Smooth muscle cell (in vitro differentiated cells): ENCODE measurements at regions not wholly inside any gene's neighbourhood (a gene's known extent, or its start where the extent isn't known, plus 50 kb on each side); places are given as distances from the start of the nearest gene placed in this dataset.
"Not testable (repeated sequence)": the region's sequence is repeated elsewhere in the genome, so short reads cannot be mapped to it uniquely, and the experiment has no call there.

Source experiments
- DNase-seq: peaks from one replicate; lab custom pipeline; 2025; ENCODE audit not compliant: unreplicated experiment; lab: John Stamatoyannopoulos, UW
- H2AFZ ChIP-seq: fragments of 200-600 bp; sonication (generic); 2 replicates; pipeline ENCODE4 v1.6.0; 2016; ENCODE audit warnings: antibody characterized with exemption, low read depth, mild to moderate bottlenecking
- H3F3A ChIP-seq: fragments of 200-600 bp; sonication (generic); 2 replicates; pipeline ENCODE4 v1.6.0; 2017; ENCODE audit warnings: antibody characterized with exemption, low read depth
- H3K27ac ChIP-seq: fragments of 200-600 bp; sonication (generic); 2 replicates; pipeline ENCODE4 v1.5.1; 2016; ENCODE audit warnings: low read depth, mild to moderate bottlenecking
- H3K27me3 ChIP-seq: fragments of 200-600 bp; sonication (generic); 2 replicates; pipeline ENCODE4 v1.6.1; 2016; ENCODE audit warnings: low read depth, mild to moderate bottlenecking
- H3K36me3 ChIP-seq: fragments of 200-600 bp; sonication (generic); 2 replicates; pipeline ENCODE4 v1.5.1; 2016; ENCODE audit warnings: low read depth
- H3K4me1 ChIP-seq: fragments of 200-600 bp; sonication (generic); 2 replicates; pipeline ENCODE4 v1.5.1; 2016; ENCODE audit warnings: low read depth
- H3K4me2 ChIP-seq: fragments of 200-600 bp; sonication (generic); 2 replicates; pipeline ENCODE4 v1.6.0; 2016; ENCODE audit warnings: mild to moderate bottlenecking
- H3K4me3 ChIP-seq: fragments of 200-600 bp; sonication (generic); 2 replicates; pipeline ENCODE4 v1.5.1; 2016; ENCODE audit warnings: mild to moderate bottlenecking
- H3K79me2 ChIP-seq: fragments of 200-600 bp; sonication (generic); 2 replicates; pipeline ENCODE4 v1.6.0; 2016; ENCODE audit warnings: low read depth, mild to moderate bottlenecking
- H3K9ac ChIP-seq: fragments of 200-600 bp; sonication (generic); 2 replicates; pipeline ENCODE4 v1.6.0; 2016; ENCODE audit warnings: low read depth
- H3K9me3 ChIP-seq: fragments of 200-600 bp; sonication (generic); replicated peaks from 2 replicates; pipeline ENCODE4 v1.5.1; 2016; ENCODE audit warnings: low read depth
- H4K20me1 ChIP-seq: fragments of 200-600 bp; sonication (generic); 2 replicates; pipeline ENCODE4 v1.6.0; 2016; ENCODE audit warnings: low read depth
- WGBS: methylation state at CpG from one replicate; pipeline ENCODE4 v1.1.7; 2016; ENCODE audit warnings: low lambda C conversion rate; 5-methylcytosine and 5-hydroxymethylcytosine counted together
- TF ChIP-seq, protein P1 (sequence below): fragments of 200-600 bp; sonication (generic); IDR thresholded peaks from 2 replicates; pipeline ENCODE4 v1.5.1; 2017; ENCODE audit warnings: borderline replicate concordance, mild to moderate bottlenecking, antibody characterized with exemption; ENCODE audit not compliant: insufficient read depth, poor library complexity, severe bottlenecking

DNA sequence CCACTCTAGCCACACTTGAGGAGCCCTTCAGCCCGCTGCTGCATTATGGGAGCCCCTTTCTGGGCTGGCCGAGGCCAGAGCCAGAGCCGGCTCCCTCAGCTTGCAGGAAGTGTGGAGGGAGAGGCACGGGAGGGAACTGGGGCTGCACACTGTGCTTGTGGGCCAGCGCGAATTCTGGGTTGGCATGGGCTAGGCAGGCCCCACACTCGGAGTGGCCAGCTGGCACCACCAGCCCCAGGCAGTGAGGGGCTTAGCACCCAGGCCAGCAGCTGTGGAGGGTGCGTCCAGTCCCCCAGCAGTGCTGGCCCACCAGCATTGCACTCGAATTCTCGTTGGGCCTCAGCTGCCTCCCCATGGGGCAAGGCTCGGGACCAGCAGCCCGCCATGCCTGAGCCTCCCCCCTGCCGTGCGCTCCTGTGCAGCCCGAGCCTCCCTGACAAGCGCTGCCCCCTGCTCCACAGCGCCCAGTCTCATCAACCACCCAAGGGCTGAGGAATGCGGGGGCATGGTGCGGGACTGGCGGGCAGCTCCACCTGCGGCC is 785.9 kb upstream of the TPTE start:
- WGBS = 71% methylated on average over 21 of the region's 21 CpGs
- H3K4me3 ChIP-seq = no peak overlapping the region
- no peaks in the 10 kb centered on the region for H3F3A ChIP-seq
- no peaks in the 10 kb centered on the region for H4K20me1 ChIP-seq
- H2AFZ ChIP-seq = no peak overlapping the region
- H3K27ac ChIP-seq = no peak overlapping the region
- peaks cover 61% of the 10 kb centered on the region for H3K9me3 ChIP-seq
- TF ChIP-seq, protein P1, sequence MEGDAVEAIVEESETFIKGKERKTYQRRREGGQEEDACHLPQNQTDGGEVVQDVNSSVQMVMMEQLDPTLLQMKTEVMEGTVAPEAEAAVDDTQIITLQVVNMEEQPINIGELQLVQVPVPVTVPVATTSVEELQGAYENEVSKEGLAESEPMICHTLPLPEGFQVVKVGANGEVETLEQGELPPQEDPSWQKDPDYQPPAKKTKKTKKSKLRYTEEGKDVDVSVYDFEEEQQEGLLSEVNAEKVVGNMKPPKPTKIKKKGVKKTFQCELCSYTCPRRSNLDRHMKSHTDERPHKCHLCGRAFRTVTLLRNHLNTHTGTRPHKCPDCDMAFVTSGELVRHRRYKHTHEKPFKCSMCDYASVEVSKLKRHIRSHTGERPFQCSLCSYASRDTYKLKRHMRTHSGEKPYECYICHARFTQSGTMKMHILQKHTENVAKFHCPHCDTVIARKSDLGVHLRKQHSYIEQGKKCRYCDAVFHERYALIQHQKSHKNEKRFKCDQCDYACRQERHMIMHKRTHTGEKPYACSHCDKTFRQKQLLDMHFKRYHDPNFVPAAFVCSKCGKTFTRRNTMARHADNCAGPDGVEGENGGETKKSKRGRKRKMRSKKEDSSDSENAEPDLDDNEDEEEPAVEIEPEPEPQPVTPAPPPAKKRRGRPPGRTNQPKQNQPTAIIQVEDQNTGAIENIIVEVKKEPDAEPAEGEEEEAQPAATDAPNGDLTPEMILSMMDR = no peak
- no peak overlapping the region for H3K4me2 ChIP-seq
- H3K4me1 ChIP-seq = no peaks in the 10 kb centered on the region
- no peaks in the 10 kb centered on the region for H3K36me3 ChIP-seq
- no peaks in the 10 kb centered on the region for H3K27me3 ChIP-seq
- H3K79me2 ChIP-seq = no peaks in the 10 kb centered on the region
- DNase-seq = no peak
- no peak overlapping the region for H3K9ac ChIP-seq

DNA sequence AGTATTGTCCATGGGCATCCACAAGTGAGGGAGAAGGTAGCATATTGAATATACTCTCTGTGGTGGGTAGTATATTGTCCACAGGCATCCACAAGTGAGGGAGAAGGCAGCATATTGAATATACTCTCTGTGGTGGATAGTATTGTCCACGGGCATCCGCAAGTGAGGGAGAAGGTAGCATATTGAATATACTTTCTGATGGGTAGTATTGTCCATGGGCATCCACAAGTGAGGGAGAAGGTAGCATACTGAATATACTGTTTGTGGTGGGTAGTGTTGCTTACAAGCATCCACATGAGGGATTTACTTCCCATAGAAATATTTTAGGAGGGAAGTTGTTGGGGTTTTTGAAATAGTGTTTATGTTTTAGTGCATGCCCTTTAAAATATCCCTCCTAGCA is 784.1 kb upstream of the TPTE start:
- H3K4me2 ChIP-seq, H3K4me3 ChIP-seq, H3K4me1 ChIP-seq, DNase-seq, H3F3A ChIP-seq, H3K9ac ChIP-seq, H2AFZ ChIP-seq, H4K20me1 ChIP-seq, H3K79me2 ChIP-seq, H3K27ac ChIP-seq, H3K36me3 ChIP-seq, H3K27me3 ChIP-seq: not testable (repeated sequence)
- peaks cover 63% of the 10 kb centered on the region for H3K9me3 ChIP-seq
- WGBS = 69% methylated on average over 2 of the region's 2 CpGs

DNA sequence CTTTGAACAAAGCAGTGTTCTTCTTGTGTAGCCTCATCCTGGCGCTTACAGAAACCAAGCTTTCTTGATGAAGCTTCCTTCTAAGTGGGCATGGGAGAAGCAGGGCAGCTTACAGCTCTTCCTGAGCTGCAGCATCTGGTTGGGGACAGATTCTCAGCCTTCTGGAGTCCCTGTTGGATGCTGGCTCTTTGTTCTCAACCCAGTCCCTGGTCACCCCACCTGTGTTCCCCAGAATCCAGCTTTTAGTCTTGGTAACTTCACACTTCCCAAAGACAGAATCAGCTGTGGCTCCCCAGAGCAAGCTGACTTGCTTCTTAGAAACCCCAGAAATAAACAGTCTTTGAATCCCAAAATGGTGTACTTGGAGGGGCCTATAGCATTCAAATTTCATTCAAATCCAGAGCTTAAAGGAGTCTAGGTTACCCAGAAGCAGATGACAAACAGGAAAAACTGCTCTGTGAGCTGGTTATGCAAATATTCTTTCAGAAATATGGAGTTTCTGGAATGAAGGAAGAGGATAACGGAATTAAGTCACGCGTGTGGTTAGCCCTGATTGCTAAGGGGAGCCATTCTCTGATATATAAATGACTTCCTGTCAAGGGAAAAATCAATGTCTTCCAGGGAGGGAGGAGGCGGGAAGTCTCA is 783.4 kb upstream of the TPTE start:
- not testable (repeated sequence) for H3K4me1 ChIP-seq, H2AFZ ChIP-seq, H3K79me2 ChIP-seq, H3K36me3 ChIP-seq, DNase-seq, H3K4me2 ChIP-seq, H3K9ac ChIP-seq, H3F3A ChIP-seq, H3K4me3 ChIP-seq, H3K27me3 ChIP-seq, H4K20me1 ChIP-seq, H3K27ac ChIP-seq
- 63% methylated on average over 5 of the region's 5 CpGs for WGBS
- peaks cover 59% of the 10 kb centered on the region for H3K9me3 ChIP-seq

DNA sequence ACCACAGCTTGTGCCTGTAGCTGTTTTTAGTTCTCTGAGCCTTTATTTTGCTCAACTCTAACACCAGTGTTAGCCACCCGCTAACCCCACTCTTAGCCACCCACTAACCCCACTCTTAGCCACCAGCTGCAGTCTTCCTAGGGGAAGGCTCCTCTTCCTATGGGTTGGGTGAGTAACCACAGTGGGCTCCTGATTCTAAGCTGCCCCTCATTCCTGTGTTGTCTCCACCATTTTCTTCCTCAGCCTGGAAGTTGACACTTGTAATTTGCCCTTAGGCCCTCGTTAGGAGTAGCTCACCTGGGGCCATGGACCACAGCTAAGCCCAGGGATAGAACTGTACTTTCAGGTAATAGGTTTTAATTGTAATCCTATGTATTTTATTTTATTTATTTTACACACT is 782.9 kb upstream of the TPTE start:
- H2AFZ ChIP-seq = no peak overlapping the region
- no peaks in the 10 kb centered on the region for H3F3A ChIP-seq
- no peak overlapping the region for H3K4me2 ChIP-seq
- WGBS = 45% methylated on average over 2 of the region's 2 CpGs
- TF ChIP-seq, protein P1 = no peak
- no peaks in the 10 kb centered on the region for H3K79me2 ChIP-seq
- no peak overlapping the region for H3K4me3 ChIP-seq
- H3K36me3 ChIP-seq = no peaks in the 10 kb centered on the region
- peaks cover 54% of the 10 kb centered on the region for H3K9me3 ChIP-seq
- no peaks in the 10 kb centered on the region for H3K4me1 ChIP-seq
- H3K9ac ChIP-seq = no peak overlapping the region
- no peak for DNase-seq
- H3K27ac ChIP-seq = no peak overlapping the region
- no peaks in the 10 kb centered on the region for H4K20me1 ChIP-seq
- no peaks in the 10 kb centered on the region for H3K27me3 ChIP-seq

DNA sequence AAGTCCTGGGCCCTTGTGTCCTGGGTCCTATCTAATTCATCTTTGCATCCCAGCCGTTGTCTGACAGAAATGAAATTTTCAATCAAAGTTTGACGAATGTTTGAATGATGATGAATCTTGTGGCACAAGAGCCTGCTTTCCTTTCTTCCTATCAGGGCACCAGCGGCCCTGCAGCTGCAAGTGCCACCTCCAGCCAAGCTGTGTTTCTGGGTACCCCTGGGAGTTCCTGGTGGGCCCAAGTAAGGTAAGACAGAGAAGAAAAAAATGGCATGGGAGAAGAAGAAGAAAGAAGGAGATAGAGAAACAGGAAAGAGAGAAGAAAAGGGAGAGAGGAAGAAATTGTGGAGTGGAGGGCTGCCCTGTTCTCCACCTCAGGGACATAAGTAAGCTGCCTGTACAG is 782.1 kb upstream of the TPTE start:
- Histone ChIP-seq H3K36me3 (no peaks in the 10 kb centered on the region), H3K4me3 (no peak overlapping the region), H3K9me3 (peaks cover 48% of the 10 kb centered on the region), H3K4me1 (no peaks in the 10 kb centered on the region), H3F3A (no peaks in the 10 kb centered on the region), H3K79me2 (no peaks in the 10 kb centered on the region), H3K4me2 (no peak overlapping the region), H3K27me3 (no peaks in the 10 kb centered on the region), H2AFZ (no peak overlapping the region), H3K27ac (no peak overlapping the region), H4K20me1 (no peaks in the 10 kb centered on the region), H3K9ac (no peak overlapping the region)
- DNase-seq = no peak
- TF ChIP-seq, protein P1 = no peak
- 65% methylated on average over 3 of the region's 3 CpGs for WGBS

DNA sequence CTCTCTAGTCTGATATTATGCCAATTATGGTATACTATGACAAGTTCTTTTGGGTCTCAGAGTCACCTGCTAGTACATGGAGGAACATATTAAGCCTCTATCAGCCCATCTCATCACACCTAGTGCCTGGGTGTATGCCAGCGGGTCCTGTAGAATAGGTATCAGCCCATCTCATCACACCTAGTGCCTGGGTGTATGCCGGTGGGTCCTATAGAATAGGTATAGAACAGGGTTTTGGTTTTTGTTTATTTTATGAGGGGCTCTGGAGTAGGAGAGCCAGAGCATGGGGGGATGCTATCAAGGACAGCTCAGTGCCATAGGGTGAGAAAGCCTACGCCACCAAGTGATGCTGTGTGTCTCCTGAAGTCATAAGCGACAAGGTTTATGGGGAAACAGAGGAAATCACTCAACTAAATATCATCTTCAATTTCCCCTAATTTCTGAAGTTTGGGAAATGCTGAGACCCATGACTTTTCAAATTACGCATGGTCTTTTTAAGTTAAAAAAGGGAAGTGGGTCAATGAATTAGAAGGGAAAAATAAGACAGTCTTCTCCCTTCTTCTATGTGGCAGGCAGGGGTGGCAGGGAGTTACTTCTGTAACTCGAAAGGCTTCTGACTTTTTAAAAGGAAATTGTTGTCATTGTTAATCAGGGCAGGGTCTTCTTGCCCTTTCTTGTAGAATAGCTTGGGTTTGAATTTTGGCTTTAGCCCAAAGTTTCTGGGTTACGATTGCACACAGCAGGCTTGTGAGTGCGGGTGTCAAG is 781.0 kb upstream of the TPTE start:
- 65% methylated on average over 8 of the region's 8 CpGs for WGBS
- H3K4me3 ChIP-seq, H3K27ac ChIP-seq, H3K79me2 ChIP-seq, H2AFZ ChIP-seq, H3K4me2 ChIP-seq, DNase-seq, H4K20me1 ChIP-seq, H3K9ac ChIP-seq, H3F3A ChIP-seq, H3K36me3 ChIP-seq, H3K4me1 ChIP-seq, H3K27me3 ChIP-seq: not testable (repeated sequence)
- peaks cover 45% of the 10 kb centered on the region for H3K9me3 ChIP-seq
